DND-41 (cell line): ENCODE measurements at regions not wholly inside any gene's neighbourhood (a gene's known extent, or its start where the extent isn't known, plus 50 kb on each side); places are given as distances from the start of the nearest gene placed in this dataset.

Experiments used
- ATAC-seq: fragments of 200-7000 bp; cut with Tn5 transposase; 3 replicates; pipeline ENCODE4 v1.9.1; 2021; ENCODE audit warnings: low read depth; ENCODE audit not compliant: insufficient read depth
- DNase-seq: peaks from one replicate; pipeline ENCODE4 v3.0.0-alpha.2; 2020
- H2AFZ ChIP-seq: 2 replicates; pipeline ENCODE4 v1.6.0; 2012; ENCODE audit warnings: low read depth, low read length
- H3K27ac ChIP-seq: 2 replicates; pipeline ENCODE4 v1.5.1; 2012; ENCODE audit warnings: low read length, inconsistent platforms
- H3K27me3 ChIP-seq: fragments of 200-600 bp; sonication (generic); 2 replicates; pipeline ENCODE4 v1.6.0; 2012; ENCODE audit warnings: low read length, mild to moderate bottlenecking, inconsistent platforms; ENCODE audit not compliant: insufficient read depth, poor library complexity
- H3K36me3 ChIP-seq: 2 replicates; pipeline ENCODE4 v1.5.1; 2012; ENCODE audit warnings: low read length, inconsistent platforms; ENCODE audit not compliant: insufficient read depth
- H3K4me1 ChIP-seq: 2 replicates; pipeline ENCODE4 v1.5.1; 2012; ENCODE audit warnings: mild to moderate bottlenecking, low read length; ENCODE audit not compliant: insufficient read depth
- H3K4me2 ChIP-seq: 2 replicates; pipeline ENCODE4 v1.6.0; 2012; ENCODE audit warnings: mild to moderate bottlenecking, moderate library complexity, low read length, inconsistent platforms; ENCODE audit not compliant: insufficient read depth
- H3K4me3 ChIP-seq, 2 experiments: fragments of 200-600 bp in 1 of 2; shearing (Covaris generic) in 1 of 2; 2 replicates each; pipeline ENCODE4 v1.5.1; 2012 to 2016; ENCODE audit warnings: inconsistent platforms in 2 of 2, low read length in 2 of 2, mild to moderate bottlenecking in 2 of 2, low read depth in 1 of 2, moderate library complexity in 1 of 2
- H3K79me2 ChIP-seq: 2 replicates; pipeline ENCODE4 v1.6.0; 2012; ENCODE audit warnings: low read length, inconsistent platforms; ENCODE audit not compliant: insufficient read depth
- H3K9ac ChIP-seq: 2 replicates; pipeline ENCODE4 v1.6.0; 2012; ENCODE audit warnings: low read depth, mild to moderate bottlenecking, inconsistent platforms, low read length, moderate library complexity
- H3K9me3 ChIP-seq: 2 replicates; pipeline ENCODE4 v1.5.1; 2012; ENCODE audit warnings: low read length, moderate library complexity, mild to moderate bottlenecking, inconsistent platforms; ENCODE audit not compliant: insufficient read depth, severe bottlenecking
- H4K20me1 ChIP-seq: 2 replicates; pipeline ENCODE4 v1.6.0; 2012; ENCODE audit warnings: low read length; ENCODE audit not compliant: insufficient read depth
- EZH2 ChIP-seq: IDR thresholded peaks from 3 replicates; pipeline ENCODE4 v1.6.1; 2012; ENCODE audit warnings: borderline replicate concordance, low read depth, mild to moderate bottlenecking, moderate library complexity, low read length, inconsistent platforms; ENCODE audit not compliant: severe bottlenecking
- TF ChIP-seq, protein P1 (sequence below): IDR thresholded peaks from 2 replicates; pipeline ENCODE4 v1.5.1; 2012; ENCODE audit warnings: borderline replicate concordance, low read length, moderate library complexity, mild to moderate bottlenecking; ENCODE audit not compliant: poor library complexity, severe bottlenecking; ENCODE audit errors: extremely low read depth

DNA sequence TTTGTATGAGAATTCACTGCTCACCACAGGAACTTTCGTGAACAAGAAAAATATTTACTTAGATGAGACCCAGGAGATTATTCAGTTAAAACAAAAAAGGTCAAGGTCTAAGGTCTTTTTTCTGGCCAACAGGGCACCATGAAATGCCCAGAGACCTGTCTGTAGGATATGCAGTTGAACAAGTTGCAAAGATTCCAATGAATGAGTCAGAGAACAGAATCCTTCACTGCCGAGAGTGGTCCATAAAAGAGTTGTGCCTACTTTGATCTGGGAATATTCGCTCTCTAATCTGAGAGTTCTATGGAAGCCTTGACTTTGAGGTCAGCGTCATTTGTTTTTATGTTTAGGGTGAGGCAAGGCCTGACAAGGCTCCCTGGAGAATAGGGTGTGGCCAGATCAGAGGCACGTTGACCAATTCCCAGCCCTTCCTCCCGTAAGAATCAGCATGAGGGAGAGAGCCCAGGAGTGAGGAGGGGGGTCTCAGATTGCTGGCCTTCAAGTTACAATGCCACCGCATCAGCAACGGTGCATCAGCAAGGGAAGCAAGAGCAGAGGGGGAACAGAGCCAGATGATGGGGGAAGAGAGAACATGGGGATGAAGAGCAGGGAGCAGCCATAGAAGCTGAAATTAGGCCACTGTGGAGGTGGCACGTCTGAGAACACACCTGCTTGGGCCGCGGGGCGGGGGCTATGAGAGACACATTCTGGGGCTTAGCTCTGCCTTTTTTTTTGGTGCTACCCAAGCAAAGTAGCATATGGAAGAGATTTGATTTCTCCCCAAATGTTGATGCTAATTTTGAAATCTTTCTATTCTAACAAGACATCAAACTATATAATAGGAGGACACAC lies 206.4 kb upstream of the RAB4A start:
- no peaks in the 10 kb centered on the region for H3K9me3 ChIP-seq
- H3K4me3 ChIP-seq, result no peak overlapping the region
- no peak for ATAC-seq
- no peaks in the 10 kb centered on the region for H3K4me1 ChIP-seq
- TF ChIP-seq, protein P1, sequence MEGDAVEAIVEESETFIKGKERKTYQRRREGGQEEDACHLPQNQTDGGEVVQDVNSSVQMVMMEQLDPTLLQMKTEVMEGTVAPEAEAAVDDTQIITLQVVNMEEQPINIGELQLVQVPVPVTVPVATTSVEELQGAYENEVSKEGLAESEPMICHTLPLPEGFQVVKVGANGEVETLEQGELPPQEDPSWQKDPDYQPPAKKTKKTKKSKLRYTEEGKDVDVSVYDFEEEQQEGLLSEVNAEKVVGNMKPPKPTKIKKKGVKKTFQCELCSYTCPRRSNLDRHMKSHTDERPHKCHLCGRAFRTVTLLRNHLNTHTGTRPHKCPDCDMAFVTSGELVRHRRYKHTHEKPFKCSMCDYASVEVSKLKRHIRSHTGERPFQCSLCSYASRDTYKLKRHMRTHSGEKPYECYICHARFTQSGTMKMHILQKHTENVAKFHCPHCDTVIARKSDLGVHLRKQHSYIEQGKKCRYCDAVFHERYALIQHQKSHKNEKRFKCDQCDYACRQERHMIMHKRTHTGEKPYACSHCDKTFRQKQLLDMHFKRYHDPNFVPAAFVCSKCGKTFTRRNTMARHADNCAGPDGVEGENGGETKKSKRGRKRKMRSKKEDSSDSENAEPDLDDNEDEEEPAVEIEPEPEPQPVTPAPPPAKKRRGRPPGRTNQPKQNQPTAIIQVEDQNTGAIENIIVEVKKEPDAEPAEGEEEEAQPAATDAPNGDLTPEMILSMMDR, result no peak
- no peak for TF ChIP-seq EZH2
- no peak overlapping the region for H3K9ac ChIP-seq
- no peak overlapping the region for H3K27ac ChIP-seq
- no peaks in the 10 kb centered on the region; the same call in 1 of the 2 replicates for H4K20me1 ChIP-seq
- no peaks in the 10 kb centered on the region for H3K27me3 ChIP-seq
- no peak for DNase-seq
- H3K4me2 ChIP-seq, result no peak overlapping the region
- H3K36me3 ChIP-seq, result no peaks in the 10 kb centered on the region
- H2AFZ ChIP-seq, result no peak overlapping the region
- H3K79me2 ChIP-seq, result no peaks in the 10 kb centered on the region

DNA sequence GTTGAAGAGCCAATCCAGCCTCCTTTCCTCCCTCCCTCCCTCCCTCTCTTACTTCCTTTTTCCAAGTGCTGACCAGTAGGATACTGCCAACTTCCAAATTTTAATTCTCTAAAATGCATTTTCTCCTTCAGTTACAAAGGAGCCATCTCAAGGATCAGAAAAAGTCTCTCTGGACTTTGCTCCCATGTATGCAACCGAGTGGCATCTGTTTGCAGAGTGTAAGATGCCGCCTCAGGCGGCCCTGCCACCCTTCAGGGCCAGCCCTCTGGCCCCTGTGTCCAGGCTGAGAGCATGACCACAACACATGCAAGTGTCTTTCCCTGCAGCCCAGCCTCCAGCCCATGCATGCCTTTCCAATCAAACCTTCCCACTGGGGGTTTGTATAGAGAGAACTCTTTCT lies 205.3 kb upstream of the RAB4A start:
- H3K4me1 ChIP-seq, result no peaks in the 10 kb centered on the region
- H2AFZ ChIP-seq, result no peak overlapping the region
- no peak overlapping the region for H3K4me3 ChIP-seq
- H3K4me2 ChIP-seq, result no peak overlapping the region
- H3K9me3 ChIP-seq, result no peaks in the 10 kb centered on the region
- TF ChIP-seq EZH2, result no peak
- TF ChIP-seq, protein P1, result no peak
- DNase-seq (no peak), ATAC-seq (no peak)
- H3K79me2 ChIP-seq, result no peaks in the 10 kb centered on the region
- H3K27ac ChIP-seq, result no peak overlapping the region
- no peaks in the 10 kb centered on the region for H4K20me1 ChIP-seq
- H3K9ac ChIP-seq, result no peak overlapping the region
- H3K36me3 ChIP-seq, result no peaks in the 10 kb centered on the region
- H3K27me3 ChIP-seq, result no peaks in the 10 kb centered on the region

DNA sequence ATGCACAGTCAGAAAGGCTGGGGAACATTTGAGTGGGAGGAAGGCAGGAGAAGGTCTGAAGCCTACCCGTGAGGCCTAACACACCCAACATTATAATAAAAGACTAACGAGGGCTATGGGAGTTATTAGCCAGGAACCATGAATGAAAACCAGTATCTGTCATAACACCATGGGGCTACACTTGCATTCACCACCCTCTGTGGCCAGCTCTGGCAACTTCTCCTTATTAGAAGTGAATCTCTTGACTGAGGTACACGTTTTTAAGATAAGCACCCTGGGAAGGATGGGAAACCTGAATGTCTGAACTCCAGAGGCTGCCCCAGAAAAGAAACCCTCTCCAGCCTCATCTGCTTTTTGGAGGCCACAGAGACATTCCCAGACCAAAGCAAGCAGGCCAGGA lies 204.3 kb upstream of the RAB4A start:
- H3K27me3 ChIP-seq, result no peaks in the 10 kb centered on the region
- no peaks in the 10 kb centered on the region for H3K4me1 ChIP-seq
- no peaks in the 10 kb centered on the region for H3K36me3 ChIP-seq

More for the DNA sequence above, 204.3 kb upstream of the RAB4A start:
- DNase-seq (no peak), ATAC-seq (no peak)
- Histone ChIP-seq H3K27ac (no peak overlapping the region), H4K20me1 (no peaks in the 10 kb centered on the region), H3K9ac (no peak overlapping the region), H3K4me2 (no peak overlapping the region), H3K79me2 (no peaks in the 10 kb centered on the region), H2AFZ (no peak overlapping the region), H3K4me3 (no peak overlapping the region), H3K9me3 (no peaks in the 10 kb centered on the region)
- no peak for TF ChIP-seq EZH2
- TF ChIP-seq, protein P1, result no peak
